ENCODE measurements at regions not wholly inside any gene's neighbourhood (a gene's known extent, or its start where the extent isn't known, plus 50 kb on each side); places are given as distances from the start of the nearest gene placed in this dataset.

- no peaks in the 10 kb centered on the region for H3K9me3 Mint-ChIP-seq (ENCODE audit: unreplicated experiment)
- no peak overlapping the region for H3K4me3 Mint-ChIP-seq (ENCODE audit: unreplicated experiment)
- no TSS peak for BruUV-seq (replicated peaks)
- no peak for TF ChIP-seq CTCF (IDR thresholded peaks at IDR 0.05; ENCODE audit: unreplicated experiment)
- DNase-seq (ENCODE audit: unreplicated experiment) = peak; percentile 11
- no peaks in the 10 kb centered on the region for H3K27me3 Mint-ChIP-seq (ENCODE audit: insufficient read depth, unreplicated experiment)
- peaks cover 6% of the 10 kb centered on the region for H3K4me1 Mint-ChIP-seq (ENCODE audit: insufficient read depth, unreplicated experiment)
- no peaks in the 10 kb centered on the region for H3K36me3 Mint-ChIP-seq (ENCODE audit: insufficient read depth, unreplicated experiment)
- ChIA-PET CTCF (interaction anchor here (0.9 kb wide), 1 partner anchor 106 kb away, joined by 5 read pairs; no protein-coding TSS in a partner anchor), POLR2A (no interaction called here)
- no peak overlapping the region for H3K27ac Mint-ChIP-seq (ENCODE audit: low read depth, unreplicated experiment)
- intact Hi-C loops (cut with micrococcal nuclease) = no loop called here
Measured at GRCh38 chr6:63459814-63460213, 112.5 kb upstream of the LOC128125822 start.

GRCh38 chr6:63460971-63461370 is 111.3 kb upstream of the LOC128125822 start:
- TF ChIP-seq CTCF (IDR thresholded peaks at IDR 0.05; ENCODE audit: unreplicated experiment) = no peak
- Mint-ChIP-seq H3K4me3 (ENCODE audit: unreplicated experiment) (no peak overlapping the region), H3K9me3 (ENCODE audit: unreplicated experiment) (no peaks in the 10 kb centered on the region), H3K36me3 (ENCODE audit: insufficient read depth, unreplicated experiment) (no peaks in the 10 kb centered on the region), H3K4me1 (ENCODE audit: insufficient read depth, unreplicated experiment) (peaks cover 6% of the 10 kb centered on the region), H3K27ac (ENCODE audit: low read depth, unreplicated experiment) (no peak overlapping the region), H3K27me3 (ENCODE audit: insufficient read depth, unreplicated experiment) (no peaks in the 10 kb centered on the region)
- ChIA-PET POLR2A (interaction anchor here (1.7 kb wide), 1 partner anchor 15 kb away, joined by 4 read pairs; no protein-coding TSS in a partner anchor), CTCF (no interaction called here)
- intact Hi-C loops (cut with micrococcal nuclease) = no loop called here
- no TSS peak for BruUV-seq (replicated peaks)
- no peak for DNase-seq (ENCODE audit: unreplicated experiment)

GRCh38 chr6:63464060-63464459 is 108.2 kb upstream of the LOC128125822 start:
- H3K27ac Mint-ChIP-seq (ENCODE audit: low read depth, unreplicated experiment) = no peak overlapping the region
- no TSS peak for BruUV-seq (replicated peaks)
- intact Hi-C loops (cut with micrococcal nuclease) = no loop called here
- POLR2A ChIA-PET = no interaction called here
- H3K4me3 Mint-ChIP-seq (ENCODE audit: unreplicated experiment) = no peak overlapping the region
- H3K27me3 Mint-ChIP-seq (ENCODE audit: insufficient read depth, unreplicated experiment) = no peaks in the 10 kb centered on the region
- CTCF ChIA-PET = no interaction called here
- no peaks in the 10 kb centered on the region for H3K9me3 Mint-ChIP-seq (ENCODE audit: unreplicated experiment)
- no peak for TF ChIP-seq CTCF (IDR thresholded peaks at IDR 0.05; ENCODE audit: unreplicated experiment)
- DNase-seq (ENCODE audit: unreplicated experiment) = no peak
- no peaks in the 10 kb centered on the region for H3K36me3 Mint-ChIP-seq (ENCODE audit: insufficient read depth, unreplicated experiment)
- H3K4me1 Mint-ChIP-seq (ENCODE audit: insufficient read depth, unreplicated experiment) = peaks cover 6% of the 10 kb centered on the region

GRCh38 chr6:63465750-63466149 is 106.5 kb upstream of the LOC128125822 start:
- H3K27ac Mint-ChIP-seq (ENCODE audit: low read depth, unreplicated experiment) = no peak overlapping the region
- CTCF ChIA-PET = interaction anchor here (0.6 to 1.1 kb wide), 2 partner anchors 15 to 30 kb away, joined by 3 read pairs; no protein-coding TSS in a partner anchor
- H3K4me3 Mint-ChIP-seq (ENCODE audit: unreplicated experiment) = no peak overlapping the region
- DNase-seq (ENCODE audit: unreplicated experiment) = no peak
- POLR2A ChIA-PET = no interaction called here
- H3K36me3 Mint-ChIP-seq (ENCODE audit: insufficient read depth, unreplicated experiment) = no peaks in the 10 kb centered on the region
- BruUV-seq (replicated peaks) = no TSS peak
- no peaks in the 10 kb centered on the region for H3K9me3 Mint-ChIP-seq (ENCODE audit: unreplicated experiment)
- intact Hi-C loops (cut with micrococcal nuclease) = no loop called here
- H3K4me1 Mint-ChIP-seq (ENCODE audit: insufficient read depth, unreplicated experiment) = no peaks in the 10 kb centered on the region
- H3K27me3 Mint-ChIP-seq (ENCODE audit: insufficient read depth, unreplicated experiment) = no peaks in the 10 kb centered on the region
- TF ChIP-seq CTCF (IDR thresholded peaks at IDR 0.05; ENCODE audit: unreplicated experiment) = no peak
